ENCODE measurements at regions not wholly inside any gene's neighbourhood (a gene's known extent, or its start where the extent isn't known, plus 50 kb on each side); places are given as distances from the start of the nearest gene placed in this dataset.
"Not testable (repeated sequence)": the region's sequence is repeated elsewhere in the genome, so short reads cannot be mapped to it uniquely, and the experiment has no call there.

DNA sequence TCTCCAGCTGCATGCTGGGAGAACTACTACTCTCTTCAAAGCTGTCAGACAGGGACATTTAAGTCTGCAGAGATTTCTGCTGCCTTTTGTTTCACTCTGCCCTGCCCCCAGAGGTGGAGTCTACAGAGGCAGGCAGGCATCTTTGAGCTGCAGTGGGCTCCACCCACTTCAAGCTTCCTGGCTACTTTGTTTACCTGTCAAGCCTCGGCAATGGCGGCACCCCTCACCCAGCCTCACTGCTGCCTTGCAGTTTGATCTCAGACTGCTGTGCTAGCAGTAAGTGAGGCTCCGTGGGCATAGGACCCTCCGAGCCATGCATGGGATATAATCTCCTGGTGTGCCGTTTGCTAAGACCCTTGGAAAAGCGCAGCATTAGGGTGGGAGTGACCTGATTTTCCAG lies 61.7 kb downstream of the DMRTA1 start:
- not testable (repeated sequence) for DNase-seq

GRCh38 chr9:22508790-22509189 lies 62.2 kb downstream of the DMRTA1 start:
- DNase-seq = no peak

DNA sequence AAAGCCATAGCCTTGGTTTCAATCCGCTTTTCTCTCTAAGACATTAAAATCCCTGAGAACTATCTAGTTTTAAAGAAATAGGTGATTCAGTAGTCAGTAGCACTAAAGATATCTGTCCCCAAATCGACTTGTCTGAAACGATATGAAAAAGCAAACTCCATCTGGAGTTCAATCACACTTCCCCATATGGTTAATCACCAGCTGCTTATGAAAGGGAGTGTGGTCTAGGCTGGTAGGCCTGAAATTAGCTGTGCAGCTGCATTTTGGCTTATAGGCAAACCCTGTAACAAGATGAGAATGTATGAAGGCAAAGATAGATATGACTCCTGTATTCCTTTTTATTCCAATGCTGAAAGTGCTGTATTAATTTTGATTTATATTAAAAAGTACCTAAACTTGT lies 65.9 kb downstream of the DMRTA1 start:
- DNase-seq = no peak

GRCh38 chr9:22514871-22515270 lies 68.2 kb downstream of the DMRTA1 start:
- no peak for DNase-seq

- DNase-seq = no peak
These were observed 75.6 kb downstream of the DMRTA1 start for GRCh38 chr9:22522206-22522740.

DNA sequence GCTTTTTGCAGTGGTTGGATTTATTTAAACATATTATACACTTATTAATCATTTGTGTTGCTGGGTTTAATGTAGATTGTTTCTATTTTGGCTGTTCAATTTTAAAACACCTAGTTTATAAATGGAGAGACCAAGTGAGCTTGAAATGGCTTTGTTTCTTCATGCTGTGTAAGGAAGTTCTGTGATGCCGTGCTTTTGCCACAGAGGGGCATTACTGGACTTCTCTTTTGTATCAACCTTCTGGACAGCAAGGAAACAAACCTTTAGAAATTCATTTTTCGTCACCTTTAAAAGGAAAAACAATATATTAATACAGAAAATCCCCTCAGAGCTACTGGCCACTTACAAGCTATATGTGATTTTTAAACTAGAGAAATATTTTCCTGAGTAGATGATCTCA lies 81.9 kb downstream of the DMRTA1 start:
- DNase-seq = no peak

GRCh38 chr9:22529426-22530199 lies 83.0 kb downstream of the DMRTA1 start:
- no peak for DNase-seq

GRCh38 chr9:22535780-22536179 lies 89.2 kb downstream of the DMRTA1 start:
- DNase-seq = no peak

DNA sequence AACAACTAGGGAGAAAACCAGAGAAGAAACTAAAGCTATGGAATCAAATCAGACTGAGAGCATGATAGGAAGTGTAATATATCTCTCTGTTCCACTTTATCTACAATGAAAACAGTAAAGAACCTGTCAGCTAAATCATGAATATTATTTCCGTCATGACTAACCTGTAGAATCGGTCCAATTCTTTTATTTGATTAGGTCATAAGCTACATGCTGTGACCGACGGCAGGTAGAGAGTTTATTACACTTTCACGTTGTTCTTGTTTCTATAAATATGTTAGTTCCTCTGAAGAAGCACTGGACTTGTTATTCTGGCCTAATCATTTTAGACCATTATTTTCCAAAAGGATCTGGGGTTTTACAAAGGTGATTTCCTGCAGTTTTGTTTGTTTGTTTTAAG lies 91.1 kb downstream of the DMRTA1 start:
- DNase-seq = no peak

DNA sequence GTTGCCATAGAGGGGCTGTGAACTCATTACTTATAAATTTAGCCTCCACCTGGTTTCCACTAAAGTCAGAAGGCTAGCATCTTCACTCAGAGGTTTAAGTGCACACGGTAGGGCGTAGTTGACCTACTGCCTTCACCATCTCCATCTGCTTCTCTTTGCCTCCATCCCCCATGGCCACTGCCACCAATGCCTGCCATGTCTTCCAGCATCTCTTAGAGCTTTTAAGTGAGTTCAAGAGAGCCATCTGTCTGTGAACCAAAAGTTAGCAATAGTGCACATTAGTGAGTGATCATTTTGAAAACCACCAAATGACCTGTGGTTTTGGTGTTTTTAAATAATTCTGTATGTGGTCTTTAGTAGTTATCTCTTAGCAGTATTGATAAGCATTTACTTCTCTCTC lies 102.0 kb downstream of the DMRTA1 start:
- no peak for DNase-seq

DNA sequence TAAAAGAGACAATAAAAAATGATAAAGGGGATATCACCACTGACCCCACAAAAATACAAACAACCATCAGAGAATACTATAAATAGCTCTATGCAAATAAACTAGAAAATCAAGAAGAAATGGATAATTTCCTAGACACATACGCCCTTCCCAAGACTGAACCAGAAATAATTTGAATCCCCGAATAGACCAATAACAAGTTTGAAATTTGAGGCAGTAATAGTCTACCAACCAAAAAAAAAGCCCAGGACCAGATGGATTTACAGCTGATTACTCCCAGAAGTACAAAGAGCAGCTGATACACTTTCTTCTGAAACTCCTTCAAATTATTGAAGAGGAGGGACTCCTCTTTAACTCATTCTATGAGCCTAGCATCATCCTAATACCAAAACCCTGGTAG lies 128.1 kb downstream of the DMRTA1 start:
- DNase-seq = no peak

DNA sequence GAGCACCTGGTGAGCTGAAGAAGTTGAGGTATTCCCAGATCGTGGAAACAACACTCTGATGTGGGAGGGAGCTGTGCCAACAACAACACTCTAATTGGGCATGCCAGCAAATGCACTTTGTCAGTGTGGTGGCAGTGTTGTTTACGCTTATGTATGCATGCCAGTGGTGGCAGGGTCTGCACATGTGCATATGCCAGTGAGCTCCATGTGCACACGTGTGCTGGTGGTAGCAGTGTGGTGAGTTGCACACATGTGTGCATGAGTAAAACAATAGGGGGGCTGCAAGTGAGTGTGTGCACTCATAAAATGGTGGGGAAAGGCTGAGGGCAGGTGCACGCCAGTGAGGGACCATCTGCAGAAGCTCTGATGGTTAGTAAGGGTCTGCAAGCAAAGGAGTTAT lies 134.2 kb downstream of the DMRTA1 start:
- no peak for DNase-seq

DNA sequence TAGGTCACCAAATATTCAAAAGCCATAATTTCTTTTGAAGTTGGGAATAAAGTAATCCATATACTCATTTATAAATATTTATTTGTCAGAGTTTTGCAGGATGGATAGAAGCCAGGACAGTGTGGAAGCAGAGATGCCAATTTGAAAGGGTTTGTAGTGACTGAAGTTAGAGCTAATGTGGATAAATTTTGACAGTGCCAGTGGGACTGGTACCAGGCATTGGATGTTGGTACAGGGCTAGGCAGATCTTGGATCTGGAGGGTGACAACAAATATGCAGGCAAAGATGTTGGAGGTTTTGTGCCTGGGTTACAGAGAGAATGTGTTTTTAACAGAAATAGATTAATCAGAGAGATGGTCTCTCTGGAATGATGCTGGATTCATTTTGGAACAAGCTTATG lies 135.6 kb downstream of the DMRTA1 start:
- DNase-seq = no peak

GRCh38 chr9:22588918-22589317 lies 142.3 kb downstream of the DMRTA1 start:
- no peak for DNase-seq

DNA sequence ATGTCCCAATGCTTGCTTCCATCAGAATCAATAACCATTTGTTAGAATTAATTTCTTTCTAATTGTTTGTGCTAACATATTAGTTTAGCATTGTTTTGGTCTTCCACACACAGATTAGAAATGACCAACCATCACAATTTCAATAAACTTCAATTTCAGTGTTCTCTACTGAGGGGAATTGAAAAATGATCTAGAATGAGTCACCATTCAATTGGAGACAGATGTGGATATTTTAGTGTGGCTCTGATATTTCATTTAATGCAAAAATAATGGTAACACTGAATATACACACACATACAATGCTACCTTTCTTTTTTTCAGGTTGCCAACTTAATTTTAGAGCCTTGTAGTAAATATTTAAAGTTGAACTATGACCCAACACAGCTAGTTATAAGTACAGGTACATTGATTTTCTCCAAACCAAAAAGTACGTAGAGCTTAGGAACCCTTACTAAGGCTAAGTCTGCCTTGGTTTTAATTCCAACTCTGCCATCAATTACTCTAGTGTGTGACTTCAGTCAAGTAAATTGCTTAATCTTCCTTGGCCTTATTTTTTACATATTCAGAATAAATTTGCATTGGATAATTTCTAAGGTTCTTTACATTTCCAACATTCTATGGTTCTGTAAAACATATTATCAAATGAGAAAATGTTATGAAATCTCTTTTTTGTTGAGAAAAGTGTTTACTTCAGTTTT lies 143.9 kb downstream of the DMRTA1 start:
- DNase-seq = no peak

DNA sequence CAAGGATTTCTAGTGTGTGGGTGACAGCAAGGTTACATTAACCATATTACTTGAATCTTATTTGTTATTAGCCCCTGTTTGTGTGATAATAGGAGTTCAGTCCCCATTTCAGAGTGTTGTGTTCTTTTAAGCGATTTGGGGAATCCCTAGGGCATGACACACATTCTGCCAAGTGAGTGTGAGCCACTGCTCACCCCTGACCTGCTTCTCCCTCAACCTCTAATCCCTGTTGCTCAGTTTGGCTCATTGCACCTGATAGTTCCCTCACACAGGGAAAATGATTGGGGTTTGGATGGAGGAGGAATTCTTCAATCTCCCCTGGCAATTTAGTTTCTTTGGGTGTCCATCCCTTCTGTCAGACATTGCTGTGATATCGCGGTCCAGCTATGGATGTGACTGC lies 149.2 kb downstream of the DMRTA1 start:
- no peak for DNase-seq

- no peak for DNase-seq
These were observed 170.5 kb downstream of the DMRTA1 start for GRCh38 chr9:22617156-22617555.

DNA sequence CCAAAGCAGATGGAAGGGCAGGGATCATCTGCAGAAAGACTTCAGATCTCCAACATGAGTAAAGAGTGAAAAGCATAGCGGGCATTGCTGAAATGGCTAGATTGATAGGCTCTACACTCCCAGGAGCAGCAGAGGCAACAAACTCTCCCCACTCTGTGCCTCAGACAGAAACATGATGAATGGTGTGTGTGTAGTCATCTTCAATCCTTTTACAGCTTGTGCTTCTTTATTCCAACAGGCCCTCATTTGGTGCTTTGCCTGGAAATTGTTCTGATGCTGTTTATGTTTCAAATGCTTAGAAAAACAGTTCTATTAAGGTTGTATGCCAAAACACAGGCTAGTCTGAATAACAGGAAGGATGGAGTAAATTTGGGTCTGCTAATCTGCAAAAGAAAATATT lies 176.2 kb downstream of the DMRTA1 start:
- DNase-seq = no peak

DNA sequence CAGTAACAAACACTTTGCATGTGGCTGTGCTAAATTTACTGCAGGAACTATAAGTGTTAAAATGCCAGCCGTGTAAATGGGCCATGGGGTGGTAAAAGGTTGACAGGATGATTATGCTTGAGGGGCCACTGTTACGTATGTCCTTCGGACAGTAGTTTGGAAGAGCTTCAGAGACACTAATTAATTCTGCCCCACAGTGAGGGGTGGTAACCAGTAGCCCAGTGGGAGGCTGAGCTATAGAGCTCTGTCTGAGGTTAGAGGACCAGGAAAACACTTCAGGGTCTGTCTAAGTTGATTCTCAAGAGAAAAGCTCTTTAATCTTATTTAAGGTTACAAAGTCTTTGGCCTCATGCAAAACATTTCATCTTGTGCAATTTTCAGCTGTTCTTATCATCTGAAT lies 176.6 kb downstream of the DMRTA1 start:
- DNase-seq = no peak

DNA sequence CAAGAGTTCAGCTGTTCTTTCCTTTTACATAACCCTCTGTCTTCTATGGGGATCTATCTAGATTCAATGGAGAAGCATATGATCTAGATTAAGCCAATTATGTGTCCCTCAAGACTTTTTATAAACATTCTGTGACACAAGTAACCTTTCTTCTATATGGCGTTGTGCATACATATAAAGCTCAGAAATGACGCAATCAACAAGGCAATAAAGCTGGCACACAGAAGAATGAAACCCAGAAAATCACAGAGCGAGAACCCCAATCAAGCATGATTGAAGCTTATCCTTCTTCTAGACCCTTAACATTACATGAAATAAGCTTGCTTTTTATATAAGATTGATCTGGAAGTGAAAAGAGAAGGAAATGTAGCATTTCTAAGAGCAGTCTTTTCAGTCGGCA lies 178.9 kb downstream of the DMRTA1 start:
- DNase-seq = no peak

DNA sequence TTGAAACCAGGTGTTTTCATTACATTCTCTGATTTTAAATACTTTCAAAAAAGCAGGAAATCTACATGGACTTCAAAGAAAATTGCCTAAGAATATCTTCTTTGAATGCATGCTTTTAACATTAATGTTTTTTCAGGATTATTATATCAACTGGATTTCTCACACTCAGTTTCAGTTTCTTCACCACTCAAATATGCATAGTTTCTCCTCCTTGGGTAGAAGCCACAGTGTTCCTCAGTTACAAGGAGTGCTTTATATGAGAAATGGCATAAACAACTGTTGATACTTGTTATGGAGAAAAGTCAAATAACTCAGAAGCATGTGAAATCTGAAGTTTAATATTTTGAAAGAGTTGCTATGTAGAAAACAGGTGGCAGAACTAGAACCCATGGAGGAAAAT lies 196.9 kb downstream of the DMRTA1 start:
- DNase-seq = no peak

GRCh38 chr9:22645893-22646292 lies 199.3 kb downstream of the DMRTA1 start:
- no peak for DNase-seq

GRCh38 chr9:22649384-22649783 lies 202.8 kb downstream of the DMRTA1 start:
- no peak for DNase-seq

GRCh38 chr9:22650145-22650544 lies 203.5 kb downstream of the DMRTA1 start:
- no peak for DNase-seq

GRCh38 chr9:22650946-22651345 lies 204.3 kb downstream of the DMRTA1 start:
- DNase-seq = no peak
